ENCODE measurements at regions not wholly inside any gene's neighbourhood (a gene's known extent, or its start where the extent isn't known, plus 50 kb on each side); places are given as distances from the start of the nearest gene placed in this dataset.

DNA sequence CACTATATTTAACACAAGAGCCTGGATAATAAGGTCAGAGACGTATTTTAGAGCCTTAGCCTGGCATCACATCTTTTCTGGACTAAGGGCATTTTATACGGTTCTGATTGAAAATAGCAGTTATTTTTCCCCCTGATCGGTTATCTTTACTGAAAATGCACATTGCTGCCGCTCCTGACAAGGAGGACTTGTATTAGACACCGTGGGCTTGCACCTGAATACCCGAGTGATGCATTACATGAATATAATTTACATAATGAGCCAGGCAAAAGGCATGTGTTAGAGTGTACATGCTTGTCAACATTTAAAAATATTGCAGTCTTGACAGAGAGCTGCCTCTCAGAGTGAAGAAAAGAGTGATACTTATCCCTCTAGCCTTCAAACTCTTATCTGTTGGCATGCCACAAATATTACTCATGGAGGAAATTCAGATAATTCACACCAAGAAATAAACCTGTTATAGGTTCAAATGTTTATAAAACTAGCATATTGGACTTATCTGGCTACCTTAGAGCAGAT, 470.5 kb upstream of the ETAA1 start:
- H3K27ac Mint-ChIP-seq: no peak overlapping the region
- TF ChIP-seq, protein P1, sequence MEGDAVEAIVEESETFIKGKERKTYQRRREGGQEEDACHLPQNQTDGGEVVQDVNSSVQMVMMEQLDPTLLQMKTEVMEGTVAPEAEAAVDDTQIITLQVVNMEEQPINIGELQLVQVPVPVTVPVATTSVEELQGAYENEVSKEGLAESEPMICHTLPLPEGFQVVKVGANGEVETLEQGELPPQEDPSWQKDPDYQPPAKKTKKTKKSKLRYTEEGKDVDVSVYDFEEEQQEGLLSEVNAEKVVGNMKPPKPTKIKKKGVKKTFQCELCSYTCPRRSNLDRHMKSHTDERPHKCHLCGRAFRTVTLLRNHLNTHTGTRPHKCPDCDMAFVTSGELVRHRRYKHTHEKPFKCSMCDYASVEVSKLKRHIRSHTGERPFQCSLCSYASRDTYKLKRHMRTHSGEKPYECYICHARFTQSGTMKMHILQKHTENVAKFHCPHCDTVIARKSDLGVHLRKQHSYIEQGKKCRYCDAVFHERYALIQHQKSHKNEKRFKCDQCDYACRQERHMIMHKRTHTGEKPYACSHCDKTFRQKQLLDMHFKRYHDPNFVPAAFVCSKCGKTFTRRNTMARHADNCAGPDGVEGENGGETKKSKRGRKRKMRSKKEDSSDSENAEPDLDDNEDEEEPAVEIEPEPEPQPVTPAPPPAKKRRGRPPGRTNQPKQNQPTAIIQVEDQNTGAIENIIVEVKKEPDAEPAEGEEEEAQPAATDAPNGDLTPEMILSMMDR (conservative IDR thresholded peaks at IDR 0.05): no peak
- H3K36me3 ChIP-seq (ENCODE audit: control insufficient read depth, insufficient read depth, low read length): no peaks in the 10 kb centered on the region
- 92 to 97% methylated on average over 4 to 6 of the region's 6 CpGs for WGBS, 2 experiments (ENCODE audit: insufficient coverage in 1 of 2, insufficient read length in 1 of 2)
- H3K9me3 ChIP-seq (ENCODE audit: control insufficient read depth, low read length): no peaks in the 10 kb centered on the region
- no peaks in the 10 kb centered on the region for H3K9me3 Mint-ChIP-seq
- H3K4me3 Mint-ChIP-seq: no peak overlapping the region
- H3K4me1 Mint-ChIP-seq: no peaks in the 10 kb centered on the region
- no peak overlapping the region for H3K4me3 ChIP-seq (ENCODE audit: low read length)
- H3K27me3 Mint-ChIP-seq (ENCODE audit: insufficient read depth): peaks cover 8% of the 10 kb centered on the region
- no peaks in the 10 kb centered on the region for H3K4me1 ChIP-seq (ENCODE audit: control insufficient read depth, insufficient read depth, low read length)
- no peak for DNase-seq
- no peaks in the 10 kb centered on the region for H3K36me3 Mint-ChIP-seq (ENCODE audit: low read depth)
- H3K9ac ChIP-seq (ENCODE audit: extremely low read depth, low read length, poor library complexity, severe bottlenecking): no peak overlapping the region
- no peaks in the 10 kb centered on the region for H3K27me3 ChIP-seq (ENCODE audit: control insufficient read depth, insufficient read depth, low read length, poor library complexity, severe bottlenecking)
- no peak overlapping the region for H3K27ac ChIP-seq (ENCODE audit: low read depth, low read length)

DNA sequence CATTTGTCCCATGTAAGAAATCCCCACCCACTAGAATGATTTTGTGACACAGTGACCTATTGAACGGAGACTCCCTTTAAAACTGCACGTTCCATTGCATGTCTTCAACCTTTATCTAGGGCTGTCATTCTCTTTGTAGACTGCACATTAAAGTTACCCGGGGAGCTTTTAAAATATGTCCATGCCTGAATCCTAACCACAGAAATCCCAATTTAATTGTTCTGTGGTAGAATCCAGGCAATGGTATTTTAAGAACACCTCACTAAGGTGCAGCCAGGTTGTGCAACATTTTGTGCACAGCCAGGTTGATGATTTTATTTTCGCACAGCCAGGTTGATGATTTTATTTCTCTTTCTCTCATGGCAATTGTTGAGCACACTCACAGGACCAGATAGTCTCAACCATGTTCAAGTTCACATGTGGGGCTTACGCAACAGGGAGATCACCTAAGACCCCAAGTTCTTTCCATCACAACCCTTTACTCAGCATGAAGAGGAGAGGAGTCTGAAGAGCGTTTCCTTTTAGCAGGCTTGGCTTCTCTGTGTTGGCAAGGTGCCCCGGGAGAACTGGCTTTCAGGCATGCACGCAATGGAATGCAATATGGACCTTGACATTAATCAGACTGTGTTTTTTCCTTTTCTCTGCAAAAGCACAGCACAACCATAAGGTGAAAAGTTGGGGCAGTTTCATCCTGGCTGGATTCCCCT, 467.3 kb upstream of the ETAA1 start:
- no peaks in the 10 kb centered on the region for H3K4me1 ChIP-seq (ENCODE audit: control insufficient read depth, insufficient read depth, low read length)
- H3K36me3 Mint-ChIP-seq (ENCODE audit: low read depth): no peaks in the 10 kb centered on the region
- H3K27ac ChIP-seq (ENCODE audit: low read depth, low read length): no peak overlapping the region
- no peak for DNase-seq
- no peaks in the 10 kb centered on the region for H3K9me3 Mint-ChIP-seq
- H3K27me3 Mint-ChIP-seq (ENCODE audit: insufficient read depth): peaks cover 5% of the 10 kb centered on the region
- H3K4me3 Mint-ChIP-seq: no peak overlapping the region
- H3K4me3 ChIP-seq (ENCODE audit: low read length): no peak overlapping the region
- no peak overlapping the region for H3K9ac ChIP-seq (ENCODE audit: extremely low read depth, low read length, poor library complexity, severe bottlenecking)
- H3K4me1 Mint-ChIP-seq: no peaks in the 10 kb centered on the region
- TF ChIP-seq, protein P1 (conservative IDR thresholded peaks at IDR 0.05): no peak
- no peaks in the 10 kb centered on the region for H3K9me3 ChIP-seq (ENCODE audit: control insufficient read depth, low read length)
- WGBS, 2 experiments (ENCODE audit: insufficient coverage in 1 of 2, insufficient read length in 1 of 2): 83 to 93% methylated on average over 6 to 8 of the region's 8 CpGs
- H3K27me3 ChIP-seq (ENCODE audit: control insufficient read depth, insufficient read depth, low read length, poor library complexity, severe bottlenecking): no peaks in the 10 kb centered on the region
- no peak overlapping the region for H3K27ac Mint-ChIP-seq
- H3K36me3 ChIP-seq (ENCODE audit: control insufficient read depth, insufficient read depth, low read length): no peaks in the 10 kb centered on the region

DNA sequence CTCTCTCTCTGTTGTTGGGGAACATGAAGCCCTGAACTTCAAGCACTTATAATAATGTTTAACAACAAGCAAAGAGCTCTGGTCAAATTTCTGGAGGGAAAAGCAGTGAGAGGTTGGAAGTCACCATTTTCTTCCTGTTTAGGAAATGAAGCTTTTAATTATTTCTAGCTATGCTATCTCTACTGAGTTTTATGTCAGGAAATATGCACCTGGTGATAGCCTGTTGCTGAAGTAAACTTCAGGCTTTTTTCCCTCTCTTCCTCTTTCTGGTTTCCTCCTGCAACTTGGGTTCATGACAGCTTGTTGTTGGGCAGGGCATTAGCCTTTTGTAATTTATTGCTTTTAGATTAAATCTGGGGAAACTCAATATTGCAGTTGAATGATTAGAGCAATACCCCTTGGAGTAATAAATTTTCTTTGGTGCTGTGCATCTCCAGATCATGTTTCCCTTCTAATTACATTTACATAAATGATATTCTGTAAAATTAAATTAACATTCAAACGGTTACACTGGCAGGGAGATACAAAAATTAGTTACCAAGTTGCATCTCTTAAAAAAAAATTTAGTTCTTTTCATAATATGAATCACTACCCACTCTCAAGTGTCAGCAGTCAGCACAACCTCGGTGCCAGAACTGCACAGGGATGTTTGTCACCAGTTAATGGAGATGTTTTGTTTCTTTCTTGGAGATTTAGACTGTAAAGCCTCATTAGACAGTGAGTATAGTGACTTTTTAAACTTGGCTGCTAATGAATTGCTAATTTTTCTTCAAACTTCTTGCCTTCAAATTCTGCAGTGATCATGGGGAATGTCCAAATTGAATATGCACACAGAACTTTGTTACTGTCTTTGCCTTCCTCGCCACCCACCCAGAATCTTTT, 466.6 kb upstream of the ETAA1 start:
- H3K4me3 ChIP-seq (ENCODE audit: low read length): no peak overlapping the region
- no peaks in the 10 kb centered on the region for H3K4me1 Mint-ChIP-seq
- H3K36me3 Mint-ChIP-seq (ENCODE audit: low read depth): no peaks in the 10 kb centered on the region
- H3K36me3 ChIP-seq (ENCODE audit: control insufficient read depth, insufficient read depth, low read length): no peaks in the 10 kb centered on the region
- H3K27ac Mint-ChIP-seq: no peak overlapping the region
- DNase-seq: no peak
- H3K4me1 ChIP-seq (ENCODE audit: control insufficient read depth, insufficient read depth, low read length): no peaks in the 10 kb centered on the region
- H3K27me3 ChIP-seq (ENCODE audit: control insufficient read depth, insufficient read depth, low read length, poor library complexity, severe bottlenecking): no peaks in the 10 kb centered on the region
- WGBS, 2 experiments (ENCODE audit: insufficient coverage in 1 of 2, insufficient read length in 1 of 2): 87 to 100% methylated on average over 1 to 3 of the region's 3 CpGs
- no peaks in the 10 kb centered on the region for H3K9me3 Mint-ChIP-seq
- no peak overlapping the region for H3K4me3 Mint-ChIP-seq
- H3K27ac ChIP-seq (ENCODE audit: low read depth, low read length): no peak overlapping the region
- no peaks in the 10 kb centered on the region for H3K9me3 ChIP-seq (ENCODE audit: control insufficient read depth, low read length)
- TF ChIP-seq, protein P1 (conservative IDR thresholded peaks at IDR 0.05): no peak
- peaks cover 4% of the 10 kb centered on the region for H3K27me3 Mint-ChIP-seq (ENCODE audit: insufficient read depth)
- no peak overlapping the region for H3K9ac ChIP-seq (ENCODE audit: extremely low read depth, low read length, poor library complexity, severe bottlenecking)
